PC-9 (cell line): ENCODE measurements at regions not wholly inside any gene's neighbourhood (a gene's known extent, or its start where the extent isn't known, plus 50 kb on each side); places are given as distances from the start of the nearest gene placed in this dataset.

Experiments used
- BruUV-seq: library from RNA; stranded (reverse); fragments of 400-500 nt; replicated peaks from 2 replicates; lab custom pipeline; 2021; lab: Mats Ljungman, UMichigan
- CTCF ChIA-PET: fragments of 300-600 bp; sonication (Branson Sonifier 250); formaldehyde crosslinking; loops from one replicate; lab custom pipeline; 2022; ENCODE audit warnings: antibody characterized with exemption; lab: Charles Lee
- POLR2A ChIA-PET: fragments of 300-600 bp; sonication (Branson Sonifier 250); formaldehyde crosslinking; loops from one replicate; lab custom pipeline; 2022; ENCODE audit warnings: antibody characterized with exemption; ENCODE audit not compliant: unreplicated experiment; lab: Charles Lee
- DNase-seq, 2 experiments: peaks; one replicate each; pipeline versions ENCODE4 v3.0.0 to v3.0.0-alpha.2; 2015 to 2022; ENCODE audit warnings: mixed read lengths in 1 of 2
- H2AFZ ChIP-seq: fragments of 200-600 bp; sonication (generic); 2 replicates; pipeline ENCODE4 v1.8.1; 2017; ENCODE audit warnings: antibody characterized with exemption
- H3F3A ChIP-seq: fragments of 200-600 bp; sonication (generic); 2 replicates; pipeline ENCODE4 v1.8.1; 2017; ENCODE audit warnings: antibody characterized with exemption, mild to moderate bottlenecking, low read depth; ENCODE audit not compliant: insufficient read depth
- H3K27ac ChIP-seq: fragments of 200-600 bp; sonication (generic); 2 replicates; pipeline ENCODE4 v1.6.1; 2016; ENCODE audit warnings: mixed run types
- H3K27me3 ChIP-seq: fragments of 200-600 bp; sonication (generic); 2 replicates; pipeline ENCODE4 v1.6.1; 2016; ENCODE audit warnings: low read depth, mixed run types; ENCODE audit not compliant: insufficient read depth
- H3K36me3 ChIP-seq: fragments of 200-600 bp; sonication (generic); 2 replicates; pipeline ENCODE4 v1.6.1; 2016; ENCODE audit warnings: low read depth, mixed run types
- H3K4me1 ChIP-seq: fragments of 200-600 bp; sonication (generic); replicated peaks from 2 replicates; pipeline ENCODE4 v1.6.1; 2016; ENCODE audit warnings: mixed run types; ENCODE audit not compliant: insufficient read depth
- H3K4me2 ChIP-seq: fragments of 200-600 bp; sonication (generic); 2 replicates; pipeline ENCODE4 v1.6.1; 2017; ENCODE audit warnings: mixed run types
- H3K4me3 ChIP-seq: fragments of 200-600 bp; sonication (generic); 2 replicates; pipeline ENCODE4 v1.6.1; 2016; ENCODE audit warnings: mixed run types
- H3K79me2 ChIP-seq: fragments of 200-600 bp; sonication (generic); 2 replicates; pipeline ENCODE4 v1.6.1; 2017; ENCODE audit warnings: low read depth, mixed run types
- H3K9me2 ChIP-seq: fragments of 200-600 bp; sonication (generic); 2 replicates; pipeline ENCODE4 v1.8.1; 2017; ENCODE audit warnings: mild to moderate bottlenecking; ENCODE audit not compliant: insufficient read depth
- H3K9me3 ChIP-seq: fragments of 200-600 bp; sonication (generic); 2 replicates; pipeline ENCODE4 v1.8.1; 2016; ENCODE audit warnings: low read depth; ENCODE audit not compliant: insufficient read depth
- H4K20me1 ChIP-seq: fragments of 200-600 bp; sonication (generic); 2 replicates; pipeline ENCODE4 v1.8.1; 2017; ENCODE audit not compliant: insufficient read depth
- CTCF ChIP-seq: fragments of 200-600 bp; sonication (generic); conservative IDR thresholded peaks from 2 replicates; pipeline ENCODE4 v1.6.1; 2017; ENCODE audit warnings: mixed run types, antibody characterized with exemption, mild to moderate bottlenecking, moderate library complexity
- EZH2 ChIP-seq: fragments of 200-600 bp; sonication (generic); IDR thresholded peaks from 2 replicates; pipeline ENCODE4 v1.8.0; 2017; ENCODE audit warnings: antibody characterized with exemption, low read depth
- intact Hi-C: fragments of 100-400 bp; cut with micrococcal nuclease; formaldehyde crosslinking; loops from one replicate; pipeline ENCODE4 v1.10.0; 2022; ENCODE audit not compliant: unreplicated experiment

GRCh38 chr6:132065556-132065955 is 114.4 kb upstream of the CCN2 start:
- Histone ChIP-seq H2AFZ (no peak overlapping the region), H3K9me2 (no peaks in the 10 kb centered on the region), H4K20me1 (no peaks in the 10 kb centered on the region), H3F3A (no peaks in the 10 kb centered on the region), H3K9me3 (0 out of 2 replicates have a peak, but pooled peaks cover 3% of the 10 kb centered on the region), H3K4me3 (no peak overlapping the region), H3K27me3 (no peaks in the 10 kb centered on the region), H3K4me1 (0 out of 2 replicates have a peak, but pooled peaks cover 6% of the 10 kb centered on the region), H3K79me2 (no peaks in the 10 kb centered on the region), H3K36me3 (no peaks in the 10 kb centered on the region), H3K27ac (no peak overlapping the region), H3K4me2 (no peak overlapping the region)
- DNase-seq, result peak in 1 of 2 experiments; percentile 30
- TF ChIP-seq EZH2 (no peak), CTCF (no peak)
- ChIA-PET CTCF (interaction anchor here (1.0 kb wide), 1 partner anchor 114 kb away, joined by 3 read pairs; no protein-coding TSS in a partner anchor), POLR2A (interaction anchor here (0.5 kb wide), 1 partner anchor 111 kb away, joined by 7 read pairs; no protein-coding TSS in a partner anchor)
- BruUV-seq, result no TSS peak
- intact Hi-C loops, result no loop called here

DNA sequence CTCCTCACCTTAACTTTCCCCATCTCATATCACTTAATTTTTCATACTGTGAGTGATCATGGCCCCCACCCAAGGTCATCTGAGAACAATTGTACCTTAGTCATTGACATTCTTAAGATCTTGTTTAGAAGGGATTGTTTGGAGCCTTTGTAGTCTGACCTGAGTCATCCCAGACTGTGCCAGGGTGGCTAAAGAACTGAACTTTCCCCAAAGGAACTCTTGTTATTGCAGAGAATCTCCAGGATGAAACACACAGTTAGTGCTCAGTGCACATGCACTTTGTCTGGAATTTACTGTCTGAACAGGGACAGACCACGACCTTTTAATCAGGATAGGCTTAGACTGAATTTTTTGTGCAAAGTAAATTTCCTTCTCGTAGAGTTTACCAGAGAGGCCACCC is 112.6 kb upstream of the CCN2 start:
- intact Hi-C loops, result no loop called here
- no TSS peak for BruUV-seq
- H3F3A ChIP-seq, result no peaks in the 10 kb centered on the region
- no peaks in the 10 kb centered on the region for H3K9me3 ChIP-seq
- H3K4me1 ChIP-seq, result 0 out of 2 replicates have a peak, but pooled peaks cover 6% of the 10 kb centered on the region
- H4K20me1 ChIP-seq, result no peaks in the 10 kb centered on the region
- ChIA-PET POLR2A (no interaction called here), CTCF (no interaction called here)
- no peak overlapping the region for H2AFZ ChIP-seq
- H3K4me2 ChIP-seq, result no peak overlapping the region
- H3K27ac ChIP-seq, result no peak overlapping the region
- H3K36me3 ChIP-seq, result no peaks in the 10 kb centered on the region
- H3K79me2 ChIP-seq, result no peaks in the 10 kb centered on the region
- H3K4me3 ChIP-seq, result no peak overlapping the region
- H3K27me3 ChIP-seq, result no peaks in the 10 kb centered on the region
- DNase-seq, result peak; percentile 14 to 33
- no peak for TF ChIP-seq CTCF
- TF ChIP-seq EZH2, result no peak
- H3K9me2 ChIP-seq, result no peaks in the 10 kb centered on the region

- Histone ChIP-seq H3K4me1 (0 out of 2 replicates have a peak, but pooled peaks cover 6% of the 10 kb centered on the region), H3K27me3 (no peaks in the 10 kb centered on the region), H3K4me3 (no peak overlapping the region), H3F3A (no peaks in the 10 kb centered on the region), H2AFZ (no peak overlapping the region), H3K9me3 (no peaks in the 10 kb centered on the region), H3K36me3 (no peaks in the 10 kb centered on the region), H3K79me2 (no peaks in the 10 kb centered on the region), H4K20me1 (no peaks in the 10 kb centered on the region), H3K27ac (no peak overlapping the region), H3K9me2 (no peaks in the 10 kb centered on the region), H3K4me2 (no peak overlapping the region)
- ChIA-PET POLR2A (no interaction called here), CTCF (no interaction called here)
- intact Hi-C loops, result no loop called here
- BruUV-seq, result no TSS peak
- DNase-seq, result peak in 1 of 2 experiments; percentile 11
- TF ChIP-seq CTCF (no peak), EZH2 (no peak)
Measured at GRCh38 chr6:132063204-132063603, 112.0 kb upstream of the CCN2 start.
